RWPE1 (cell line): ENCODE measurements at regions not wholly inside any gene's neighbourhood (a gene's known extent, or its start where the extent isn't known, plus 50 kb on each side); places are given as distances from the start of the nearest gene placed in this dataset.

Experiments
- CTCF ChIA-PET: fragments of 350-600 bp; sonication (Branson Sonifier 250); formaldehyde crosslinking; extraction: SDS; loops from one replicate; lab custom pipeline; 2021; lab: Yijun Ruan, JAX
- POLR2A ChIA-PET: fragments of 400-600 bp; formaldehyde crosslinking; extraction: SDS; loops from one replicate; lab custom pipeline; 2020; ENCODE audit warnings: antibody characterized with exemption; ENCODE audit not compliant: low non-redundant PET; lab: Yijun Ruan, JAX
- DNase-seq: peaks from one replicate; pipeline ENCODE4 v3.0.0; 2012; ENCODE audit warnings: low spot score
- H3K27ac ChIP-seq: fragments of 450-650 bp; 2 replicates; pipeline ENCODE4 v1.5.1; 2017
- CTCF ChIP-seq: fragments of 450-650 bp; conservative IDR thresholded peaks from 2 replicates; pipeline ENCODE4 v1.5.1; 2017; ENCODE audit warnings: low read depth, mild to moderate bottlenecking

GRCh38 chr3:64299206-64299605, 73.9 kb upstream of the PRICKLE2 start:
- ChIA-PET CTCF (no interaction called here), POLR2A (no interaction called here)
- TF ChIP-seq CTCF: no peak
- no peak for DNase-seq
- no peak overlapping the region for H3K27ac ChIP-seq

- H3K27ac ChIP-seq: no peak overlapping the region
- TF ChIP-seq CTCF: no peak
- ChIA-PET POLR2A (no interaction called here), CTCF (no interaction called here)
- no peak for DNase-seq
These were observed 72.3 kb upstream of the PRICKLE2 start for GRCh38 chr3:64297563-64297962.

DNA sequence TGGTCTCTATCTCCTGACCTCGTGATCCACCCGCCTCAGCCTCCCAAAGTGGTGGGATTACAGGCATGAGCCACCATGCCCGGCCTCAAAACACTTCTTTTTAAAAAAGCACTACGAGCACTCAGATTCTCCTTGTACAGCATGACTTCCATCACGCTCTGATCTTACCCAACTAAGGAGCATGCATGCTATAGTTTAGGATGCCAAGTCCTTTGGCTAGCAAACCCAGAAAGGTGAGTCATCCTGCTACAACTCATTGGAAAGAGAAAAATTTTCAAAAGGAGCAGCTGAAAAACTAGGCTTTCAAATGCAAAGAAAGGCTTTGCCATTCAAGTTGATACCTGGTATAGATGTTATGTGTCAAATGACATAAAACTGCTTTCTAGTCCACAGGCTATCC, 70.3 kb upstream of the PRICKLE2 start:
- ChIA-PET CTCF (no interaction called here), POLR2A (no interaction called here)
- DNase-seq: peak; percentile 52
- peak overlapping the region; percentile 86 for H3K27ac ChIP-seq
- TF ChIP-seq CTCF: no peak

GRCh38 chr3:64294771-64295170, 69.5 kb upstream of the PRICKLE2 start:
- CTCF ChIA-PET: no interaction called here
- no peak for DNase-seq
- no peak for TF ChIP-seq CTCF
- H3K27ac ChIP-seq: no peak overlapping the region
- POLR2A ChIA-PET: no interaction called here

DNA sequence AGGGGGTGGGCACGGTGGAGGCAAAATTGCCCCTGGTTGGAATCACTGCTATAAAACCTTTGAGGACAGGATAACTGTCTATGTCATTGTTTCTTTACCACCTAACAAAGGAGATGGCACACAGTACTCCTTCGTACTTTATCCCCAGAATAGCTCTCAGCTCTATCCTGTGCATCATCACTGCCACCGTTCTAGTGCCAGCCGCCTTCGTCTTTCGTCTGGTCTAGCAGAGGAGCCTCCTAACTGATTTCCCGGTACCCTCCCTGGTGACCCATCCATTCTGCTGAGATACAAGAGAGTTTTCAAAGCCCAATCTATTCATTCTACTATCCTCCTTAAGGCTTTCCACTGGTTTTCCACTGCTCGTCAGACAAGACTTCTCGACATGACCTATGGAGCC, 67.9 kb upstream of the PRICKLE2 start:
- DNase-seq: no peak
- no peak overlapping the region for H3K27ac ChIP-seq
- ChIA-PET CTCF (no interaction called here), POLR2A (no interaction called here)
- no peak for TF ChIP-seq CTCF

- ChIA-PET POLR2A (no interaction called here), CTCF (no interaction called here)
- no peak overlapping the region for H3K27ac ChIP-seq
- no peak for DNase-seq
- TF ChIP-seq CTCF: no peak
These were observed 66.7 kb upstream of the PRICKLE2 start for GRCh38 chr3:64291956-64292355.

GRCh38 chr3:64291345-64291744, 66.1 kb upstream of the PRICKLE2 start:
- ChIA-PET POLR2A (no interaction called here), CTCF (no interaction called here)
- no peak for TF ChIP-seq CTCF
- H3K27ac ChIP-seq: peak overlapping the region; percentile 84
- DNase-seq: peak; percentile 61
